HG03095 (cell line): ENCODE measurements at regions not wholly inside any gene's neighbourhood (a gene's known extent, or its start where the extent isn't known, plus 50 kb on each side); places are given as distances from the start of the nearest gene placed in this dataset.
"Not testable (repeated sequence)": the region's sequence is repeated elsewhere in the genome, so short reads cannot be mapped to it uniquely, and the experiment has no call there.

Source experiments
- ATAC-seq: cut with Tn5 transposase; IDR thresholded peaks from one replicate; pipeline ENCODE4 v1.9.1; 2021; ENCODE audit warnings: moderate library complexity; ENCODE audit not compliant: unreplicated experiment

DNA sequence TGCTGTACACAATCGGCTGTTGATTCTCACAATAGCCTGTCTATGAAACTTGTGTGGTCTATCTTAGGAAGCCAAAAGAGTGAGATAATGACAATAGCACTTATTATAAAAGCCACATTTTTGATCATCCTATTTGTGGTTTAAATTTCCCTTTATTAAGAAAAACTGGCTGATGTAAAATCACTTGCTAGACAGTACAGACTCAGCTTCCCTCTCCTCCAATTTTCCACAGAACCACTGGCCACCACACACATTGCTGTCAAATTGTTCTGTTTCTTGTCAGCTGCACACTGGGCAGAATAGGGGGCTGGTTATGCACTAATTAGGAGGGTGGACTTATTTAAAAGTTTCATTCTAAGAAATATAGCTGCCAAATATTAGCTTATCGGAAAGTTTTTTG is 425.9 kb downstream of the EPHA3 start:
- ATAC-seq: no peak

DNA sequence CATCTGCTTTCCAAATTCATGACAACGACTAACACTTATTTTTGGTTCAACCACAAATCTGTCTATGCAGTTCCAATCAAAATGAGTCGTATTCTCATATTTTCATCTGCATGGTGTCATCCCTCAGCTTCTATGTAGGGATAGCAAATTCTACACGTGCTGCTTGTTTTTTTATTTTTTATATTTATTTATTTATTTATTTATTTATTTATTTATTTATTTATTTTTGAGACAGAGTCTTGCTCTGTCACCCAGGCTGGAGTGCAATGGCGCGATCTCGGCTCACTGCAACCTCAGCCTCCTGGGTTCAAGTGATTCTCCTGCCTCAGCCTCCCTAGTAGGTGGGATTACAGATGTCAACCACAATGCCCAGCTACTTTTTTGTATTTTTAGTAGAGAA is 447.2 kb downstream of the EPHA3 start:
- not testable (repeated sequence) for ATAC-seq

DNA sequence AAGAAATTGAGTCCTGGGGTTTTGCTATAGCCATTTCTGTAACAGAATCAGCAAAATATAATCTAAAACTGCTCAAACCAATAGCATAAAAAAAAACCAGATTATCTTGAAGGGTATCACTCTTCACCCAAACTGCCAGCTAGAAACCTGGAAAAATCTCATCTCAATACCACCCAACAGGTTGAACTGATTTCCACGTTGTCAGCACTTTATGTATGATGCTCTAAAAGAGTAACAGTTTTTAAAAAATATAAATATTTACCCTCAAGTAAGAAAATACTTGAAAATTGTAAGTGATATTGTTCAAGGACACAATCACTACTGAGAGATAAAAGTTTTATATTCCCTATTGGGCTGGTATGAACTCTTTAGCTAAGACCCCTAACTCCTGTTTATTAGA is 451.3 kb downstream of the EPHA3 start:
- ATAC-seq: no peak

DNA sequence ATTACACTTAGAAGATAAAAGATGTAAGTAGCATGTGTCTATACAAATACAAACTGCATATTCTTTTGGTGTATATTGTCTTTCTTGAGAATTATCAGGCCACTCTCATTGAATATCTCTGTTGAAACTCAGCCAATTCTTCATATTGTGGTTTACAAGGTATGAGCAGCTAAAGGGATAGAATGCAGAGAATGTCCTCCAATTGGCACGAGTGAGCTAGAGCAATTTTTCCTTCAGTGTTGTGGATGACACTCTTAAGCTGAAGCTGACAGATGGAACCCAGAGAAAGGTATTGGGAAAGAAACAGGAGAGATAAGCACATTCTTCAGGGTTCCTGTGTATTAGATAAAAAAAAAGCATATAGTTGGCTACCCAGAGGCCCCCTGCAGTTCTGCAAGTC is 453.1 kb downstream of the EPHA3 start:
- no peak for ATAC-seq

DNA sequence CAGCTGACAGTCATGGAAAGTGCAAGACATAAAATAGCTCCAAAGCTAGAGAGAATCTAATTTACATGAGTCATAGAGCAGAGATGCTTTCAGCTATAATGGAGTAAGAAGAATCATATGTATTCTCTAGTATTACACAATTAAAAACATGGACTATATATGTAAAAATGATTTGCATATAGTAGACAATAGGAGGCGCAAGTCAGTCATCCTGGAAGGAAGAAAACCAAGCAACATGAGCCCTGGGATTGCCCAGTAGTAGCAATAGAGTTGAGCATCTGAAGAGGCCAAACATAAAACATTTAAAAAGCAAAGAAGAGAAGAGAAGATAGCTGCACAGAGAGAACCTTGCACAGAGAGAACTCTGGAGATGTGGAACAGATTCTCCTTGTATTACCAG is 455.0 kb downstream of the EPHA3 start:
- no peak for ATAC-seq

DNA sequence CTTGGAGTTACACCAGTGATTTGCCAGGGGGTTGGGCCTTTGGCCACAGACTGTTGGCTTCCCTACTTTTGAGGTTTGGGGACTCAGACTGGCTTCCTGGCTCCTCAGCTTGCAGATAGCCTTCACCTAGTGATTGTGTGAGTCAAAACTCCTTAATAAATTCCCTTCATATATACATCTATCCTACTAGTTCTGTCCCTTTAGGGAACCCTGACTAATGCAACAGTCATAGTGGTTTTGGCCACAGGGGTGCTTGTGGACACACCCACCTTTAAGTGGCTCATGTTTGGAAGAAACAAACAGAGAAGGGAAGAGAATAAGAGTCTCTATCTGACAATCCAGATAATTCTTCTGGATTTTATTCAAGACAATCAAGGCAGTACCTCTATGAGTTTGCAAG is 457.7 kb downstream of the EPHA3 start:
- no peak for ATAC-seq

DNA sequence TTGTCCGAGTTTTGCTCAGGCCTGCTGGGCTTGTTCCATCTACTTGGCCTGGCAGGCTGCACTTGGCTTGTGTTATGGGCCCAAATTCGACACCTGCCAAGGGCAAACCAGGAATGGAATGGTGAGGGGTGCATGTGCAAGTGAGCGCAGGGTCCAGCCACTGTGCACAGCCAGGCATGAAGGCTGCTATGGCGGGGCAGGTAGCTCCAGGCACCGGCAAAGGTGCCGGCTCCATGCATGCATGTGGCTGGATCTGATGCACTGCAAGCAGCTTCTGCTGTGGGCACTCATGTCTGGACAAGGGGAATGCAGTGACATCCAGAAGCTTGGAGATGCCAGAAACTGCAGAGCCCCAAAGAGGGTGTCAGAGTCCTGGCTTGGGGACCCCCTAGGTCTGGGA is 463.0 kb downstream of the EPHA3 start:
- no peak for ATAC-seq

DNA sequence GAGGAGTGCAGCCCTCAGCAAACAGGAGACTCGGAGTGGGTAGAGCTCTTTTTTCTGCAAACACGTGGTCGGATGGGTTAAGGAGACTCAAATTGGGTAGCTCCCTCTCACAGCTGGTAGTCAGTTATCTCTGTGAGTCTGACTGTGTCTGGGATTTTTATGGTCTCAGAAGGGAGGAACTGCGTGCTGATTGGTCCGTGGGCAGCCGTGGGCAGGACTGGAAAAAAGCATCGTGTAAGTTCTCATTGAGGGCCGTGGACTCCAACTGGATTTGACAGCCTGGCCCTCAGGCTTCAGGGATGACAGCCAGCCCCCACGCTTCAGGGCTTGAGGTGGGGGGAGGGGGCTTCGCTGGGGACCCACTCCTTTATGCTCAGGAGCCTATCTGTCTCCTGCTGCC is 463.9 kb downstream of the EPHA3 start:
- no peak for ATAC-seq

DNA sequence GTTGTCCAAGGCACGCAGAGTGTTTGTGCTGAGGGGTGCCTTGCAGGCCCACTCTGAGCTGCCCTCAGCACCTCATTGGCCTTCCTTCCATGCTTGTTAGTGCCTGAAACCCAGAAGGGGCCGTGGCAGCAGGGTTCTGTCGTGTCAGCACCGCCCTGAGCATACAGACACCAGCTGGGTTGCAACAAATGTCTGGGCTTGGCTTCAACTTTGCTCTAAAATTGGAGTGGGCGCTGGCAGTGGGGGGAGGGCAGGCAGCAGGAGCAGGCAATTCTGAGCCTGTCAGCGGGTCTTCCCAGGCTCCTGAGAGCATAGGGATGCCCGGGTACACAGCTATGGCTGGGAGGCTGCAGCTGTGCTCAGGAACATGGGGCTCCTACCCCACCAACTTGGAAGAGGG is 464.3 kb downstream of the EPHA3 start:
- no peak for ATAC-seq

DNA sequence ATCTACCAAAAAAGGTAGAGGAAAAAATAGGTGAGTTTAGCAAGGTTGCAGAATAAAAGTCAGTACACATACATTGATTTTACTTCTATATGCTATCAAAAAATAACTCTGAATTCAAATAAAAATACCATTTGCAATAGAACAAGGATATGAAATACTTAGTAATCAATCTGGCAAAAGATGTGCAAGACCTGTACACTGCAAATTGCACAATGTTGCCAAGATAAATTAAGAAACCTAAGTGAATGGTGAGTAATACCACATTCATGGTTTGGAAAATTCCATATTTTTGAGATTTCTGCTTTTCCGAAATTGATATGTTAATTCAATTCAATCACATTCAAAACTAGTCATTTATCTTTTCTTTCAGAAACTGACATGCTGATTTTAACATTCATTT is 464.8 kb downstream of the EPHA3 start:
- no peak for ATAC-seq

DNA sequence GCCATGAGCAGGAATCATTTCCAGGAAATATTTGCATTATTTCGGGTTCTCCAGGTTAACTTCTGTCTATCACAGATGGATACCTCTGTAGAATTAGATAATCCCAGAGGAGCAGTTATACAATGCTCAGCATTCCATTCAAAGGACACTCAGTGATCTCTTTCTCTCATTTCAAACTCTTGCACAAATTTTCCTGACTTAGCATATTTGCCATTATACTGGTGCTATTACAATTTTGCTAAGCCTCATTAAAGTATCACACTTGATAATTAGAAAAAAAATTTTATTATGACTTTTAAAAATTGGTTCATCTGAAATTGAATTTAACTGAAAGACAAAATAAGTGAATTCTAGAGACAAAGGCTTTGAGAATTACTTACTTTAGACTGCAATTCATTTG is 469.0 kb downstream of the EPHA3 start:
- no peak for ATAC-seq

DNA sequence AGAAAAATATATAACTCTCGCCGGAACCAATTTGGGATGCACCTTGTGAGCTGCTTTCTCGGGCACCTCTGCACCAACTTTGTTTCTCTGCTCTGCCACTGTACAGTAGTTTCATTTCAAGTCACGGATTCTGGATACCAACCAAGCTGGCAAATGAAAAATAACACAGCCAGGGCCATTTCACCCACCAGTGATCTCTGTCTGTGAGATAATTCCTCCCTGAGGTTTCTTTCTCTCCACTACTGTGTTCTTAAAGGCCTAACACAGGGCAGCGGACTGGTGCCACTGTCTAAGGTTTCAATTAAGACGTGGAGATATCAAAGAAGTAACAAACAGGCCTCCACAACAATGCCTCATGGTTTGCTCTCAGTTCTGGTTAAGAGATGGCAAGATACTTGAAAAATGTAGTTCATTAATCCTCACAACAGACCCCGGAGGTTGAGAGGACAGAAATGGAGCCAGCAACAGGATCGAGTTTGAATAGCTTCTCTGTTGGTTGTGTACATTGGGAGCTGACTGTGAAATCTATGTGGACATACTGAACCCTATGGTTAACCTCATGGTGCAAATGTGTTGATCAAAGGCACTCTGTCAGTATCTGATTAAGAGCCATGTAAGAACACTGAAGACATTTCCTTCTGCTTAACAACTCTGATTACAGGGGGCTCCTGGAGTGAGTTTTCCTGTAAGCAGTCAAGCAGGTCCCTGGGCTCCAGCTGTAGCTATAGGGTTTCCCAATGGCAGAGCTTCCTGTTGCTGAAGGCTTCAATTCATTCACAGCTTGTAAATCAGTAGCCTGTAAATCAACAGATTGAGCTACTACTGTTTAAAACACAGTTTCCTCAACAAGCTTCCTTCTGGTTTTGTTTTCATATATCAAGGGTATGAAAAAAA is 470.5 kb downstream of the EPHA3 start:
- ATAC-seq: no peak

DNA sequence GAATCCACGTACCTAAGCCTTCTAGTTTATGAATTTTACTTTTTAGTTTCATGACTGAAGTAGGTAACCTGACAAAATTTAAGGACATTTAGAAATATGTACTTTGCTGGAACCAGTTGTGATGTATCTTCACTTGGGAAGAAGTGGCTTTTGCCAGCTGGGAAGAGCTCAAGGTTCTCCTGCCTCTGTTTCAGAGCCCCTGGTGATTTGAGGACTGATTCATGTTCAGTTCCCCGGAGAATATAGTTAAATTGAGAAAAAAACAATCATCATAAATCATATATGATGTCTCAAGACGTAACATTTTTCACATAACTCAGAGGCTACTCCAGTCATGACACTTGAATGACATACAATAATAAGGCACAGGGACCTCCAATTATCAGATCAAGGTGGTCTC is 473.4 kb downstream of the EPHA3 start:
- ATAC-seq: no peak

DNA sequence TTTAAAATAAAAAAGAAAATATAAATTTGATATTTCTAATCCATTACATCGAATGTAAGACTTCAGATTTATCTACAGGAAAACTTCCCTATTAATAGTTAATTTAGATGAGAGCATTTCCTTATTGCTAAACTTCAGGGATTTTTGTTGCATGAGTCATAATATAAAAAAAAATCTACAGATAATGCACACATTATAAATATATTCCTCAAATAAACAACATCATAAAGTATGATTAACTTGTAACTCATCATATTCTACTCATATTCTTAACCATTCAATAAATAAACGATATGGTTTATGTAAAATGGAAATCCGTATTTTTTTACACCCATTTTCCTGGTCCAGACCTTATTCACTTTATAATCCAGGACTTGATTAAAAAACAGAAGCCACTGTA is 477.0 kb downstream of the EPHA3 start:
- no peak for ATAC-seq

DNA sequence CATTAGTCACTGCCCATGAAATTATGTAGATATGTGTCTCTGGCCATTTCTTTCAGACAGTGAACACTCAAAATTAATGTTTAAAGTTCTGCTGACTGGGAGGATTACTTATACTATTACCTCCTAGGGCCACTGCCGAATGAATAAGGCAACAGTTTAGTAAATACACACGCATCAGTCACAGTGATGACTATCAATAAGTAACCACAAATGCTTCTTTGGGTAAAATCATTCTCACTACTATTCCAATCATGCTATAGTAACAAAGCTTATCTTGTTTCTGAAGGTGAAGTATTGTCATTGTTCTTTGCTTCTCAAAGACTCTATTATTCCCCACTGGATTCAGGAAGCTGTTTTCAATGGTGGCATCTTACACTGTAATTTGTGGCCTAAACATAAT is 478.8 kb downstream of the EPHA3 start:
- no peak for ATAC-seq

DNA sequence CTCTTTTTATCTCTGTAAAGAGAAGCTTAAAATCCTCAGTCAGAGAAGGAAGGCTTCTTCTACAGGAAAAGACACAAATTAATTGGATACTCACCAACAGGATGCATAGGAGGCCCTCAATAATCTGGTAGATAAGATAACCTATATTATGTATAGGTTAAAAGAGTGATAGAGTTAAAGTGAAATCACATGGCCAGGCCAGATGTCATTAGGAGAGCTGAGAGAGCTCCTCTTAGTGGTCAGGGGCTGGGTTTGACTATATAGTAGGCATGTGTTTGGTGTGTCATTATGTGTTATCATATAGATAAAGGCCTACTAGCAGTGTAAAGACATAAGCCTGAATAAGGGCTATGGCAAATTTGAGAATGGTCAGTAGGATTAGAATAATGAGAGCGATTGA is 479.3 kb downstream of the EPHA3 start:
- no peak for ATAC-seq

DNA sequence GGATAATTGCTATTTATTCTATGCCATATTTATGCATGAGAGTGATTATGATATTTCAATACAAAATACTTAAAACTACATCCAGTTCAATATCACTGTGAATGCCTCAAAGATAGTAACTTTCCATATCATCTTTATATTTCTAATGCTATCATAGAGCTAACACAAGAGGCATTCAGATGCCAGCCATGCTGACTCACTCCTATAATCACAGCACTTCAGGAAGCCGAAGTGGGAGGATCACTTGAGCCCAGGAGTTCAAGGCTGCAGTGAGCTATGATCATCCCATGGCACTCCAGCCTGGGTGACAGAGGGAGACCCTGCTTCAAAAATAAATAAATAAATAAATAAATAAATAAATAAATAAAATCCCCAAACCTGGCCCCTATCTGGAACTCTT is 498.7 kb downstream of the EPHA3 start:
- ATAC-seq: no peak

DNA sequence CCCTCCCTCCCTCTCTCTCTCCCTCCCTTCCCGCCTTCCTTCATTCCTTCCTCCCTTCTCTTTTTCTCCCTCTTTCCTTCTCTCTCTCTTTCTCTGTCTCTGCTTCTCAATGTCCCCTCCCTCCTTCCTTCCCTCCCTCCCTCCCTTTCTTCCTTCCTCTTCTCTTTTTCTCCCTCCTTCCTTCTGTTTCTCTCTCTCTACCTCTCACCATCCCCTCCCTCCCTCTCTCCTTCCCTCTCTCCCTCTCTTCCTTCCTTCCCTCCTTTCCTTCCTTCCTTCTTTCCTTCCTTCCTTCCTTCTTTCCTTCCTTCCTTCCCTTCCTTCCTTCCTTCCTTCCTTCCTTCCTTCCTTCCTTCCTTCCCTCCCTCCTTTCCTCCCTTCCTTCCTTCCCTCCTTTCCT is 504.6 kb downstream of the EPHA3 start:
- ATAC-seq: no peak

DNA sequence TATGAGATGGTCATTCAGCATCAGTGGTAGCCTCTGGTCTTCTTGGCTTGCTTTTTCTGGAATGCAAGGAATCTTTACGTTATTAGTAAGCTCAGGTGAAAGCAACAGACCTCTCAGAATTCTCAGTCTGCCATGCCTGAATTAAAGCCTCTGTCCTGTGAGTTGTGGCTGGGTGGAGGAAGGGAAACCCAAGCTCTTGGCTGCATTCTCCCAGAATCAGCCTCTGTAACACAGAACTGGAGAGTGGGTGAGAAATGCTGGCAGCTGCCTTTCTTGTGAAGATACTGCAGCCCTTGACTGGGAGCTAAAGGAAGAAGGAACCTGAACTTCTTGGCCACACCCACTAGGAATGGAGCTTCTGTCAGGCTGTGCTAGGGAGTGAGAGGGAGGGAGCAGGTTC is 505.8 kb downstream of the EPHA3 start:
- ATAC-seq: no peak

DNA sequence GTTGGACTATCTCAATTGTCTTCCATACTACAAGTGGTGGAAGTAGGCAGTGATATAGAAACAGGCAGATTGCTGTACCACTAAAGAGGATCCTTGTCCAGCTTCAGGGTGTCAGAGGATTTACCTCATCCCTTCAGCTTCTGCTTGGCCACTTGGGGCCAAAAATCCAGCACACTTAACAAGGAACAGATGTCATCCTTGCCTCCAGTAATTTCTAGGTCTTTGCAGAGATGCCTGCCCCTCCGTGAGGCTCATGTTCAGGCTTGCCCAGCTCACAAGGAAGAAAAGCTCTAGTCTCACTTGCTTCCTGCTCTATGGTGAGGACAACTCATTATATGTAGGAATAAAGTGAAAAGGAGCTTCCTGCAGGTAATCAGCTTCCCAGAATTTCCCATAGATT is 510.3 kb downstream of the EPHA3 start:
- ATAC-seq: no peak

DNA sequence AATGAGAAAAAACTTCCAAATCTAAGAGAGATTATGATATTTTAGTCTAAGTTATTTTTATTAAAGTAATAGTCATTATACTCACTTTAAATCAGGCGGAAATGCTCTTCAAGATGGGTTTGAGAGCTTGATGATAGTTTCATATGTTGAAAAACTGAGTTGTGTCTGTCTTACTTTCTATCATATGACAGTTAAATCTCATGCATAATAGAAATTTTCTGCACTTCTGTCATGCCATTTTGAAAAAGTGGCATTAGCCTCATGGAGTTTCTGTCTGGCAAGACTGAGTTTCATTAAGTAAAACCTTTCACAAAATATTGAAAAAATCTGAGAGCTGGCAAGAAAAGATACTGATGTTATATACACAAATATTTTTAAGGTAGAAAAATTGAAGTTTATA is 511.8 kb downstream of the EPHA3 start:
- ATAC-seq: no peak

DNA sequence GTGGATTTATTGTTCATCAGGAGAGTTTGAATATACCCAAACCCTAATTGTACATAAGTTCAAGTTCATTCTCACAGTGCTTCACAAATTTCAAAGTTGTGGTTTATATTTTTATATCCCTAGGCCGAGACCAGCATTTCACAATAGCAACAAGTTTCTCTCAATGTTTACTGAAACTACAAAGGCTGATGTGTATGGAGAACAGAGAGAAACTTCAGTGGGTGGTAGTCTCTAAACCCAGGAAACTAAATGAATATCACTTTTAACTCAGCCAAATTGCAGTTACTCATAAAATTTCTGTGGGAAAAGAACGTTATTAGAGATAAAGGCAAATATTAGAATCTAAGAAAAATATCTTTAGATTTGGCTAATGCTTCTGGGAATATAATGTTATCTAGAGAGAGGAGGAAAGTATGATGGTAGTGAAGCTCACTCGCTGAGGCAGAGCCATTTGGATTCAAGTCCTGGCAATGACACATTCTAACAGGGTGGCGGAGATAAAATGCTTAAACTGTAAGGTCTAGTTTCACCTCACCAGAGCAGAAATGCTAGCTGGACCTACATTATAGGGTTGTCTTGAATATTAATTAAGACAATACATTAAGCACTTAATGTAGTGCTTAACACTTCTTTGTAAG is 514.8 kb downstream of the EPHA3 start:
- ATAC-seq: no peak

DNA sequence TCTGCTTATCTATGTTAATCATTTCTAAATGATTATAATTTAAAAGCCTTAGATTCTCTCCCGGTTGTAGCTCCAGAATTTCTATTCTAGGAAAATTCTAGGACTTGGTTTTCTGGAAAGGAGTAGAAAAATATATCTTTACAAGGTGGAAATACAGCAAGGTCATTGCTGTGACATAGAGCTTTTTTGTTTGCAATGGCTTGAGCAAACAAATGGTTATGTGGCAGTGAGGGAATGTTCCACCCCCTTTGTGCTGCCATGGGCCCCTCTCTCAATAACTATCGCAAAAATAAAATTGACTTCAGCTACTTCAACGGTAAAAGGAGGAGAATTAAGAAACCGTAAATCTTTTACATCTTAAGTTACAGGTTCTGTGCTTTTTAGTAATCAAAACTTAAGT is 517.1 kb downstream of the EPHA3 start:
- no peak for ATAC-seq
